Prostate gland (tissue), 2 donors: ENCODE measurements at regions not wholly inside any gene's neighbourhood (a gene's known extent, or its start where the extent isn't known, plus 50 kb on each side); places are given as distances from the start of the nearest gene placed in this dataset.

Experiments used
- POLR2AphosphoS5 ChIP-seq: sonication (generic); formaldehyde crosslinking; IDR thresholded peaks from one replicate; pipeline ENCODE4 v1.6.1; 2017; ENCODE audit warnings: antibody characterized with exemption
- TF ChIP-seq, protein P1 (sequence below), 4 experiments: fragments of 200-600 bp in 2 of 4; fragments of 450-650 bp in 2 of 4; sonication (generic) in 2 of 4; IDR thresholded peaks; 1 replicate in 3 of 4; 2 replicates in 1 of 4; pipeline ENCODE4 v1.5.1; 2016 to 2019; ENCODE audit warnings: antibody characterized with exemption in 4 of 4, mild to moderate bottlenecking in 2 of 4, moderate library complexity in 2 of 4

DNA sequence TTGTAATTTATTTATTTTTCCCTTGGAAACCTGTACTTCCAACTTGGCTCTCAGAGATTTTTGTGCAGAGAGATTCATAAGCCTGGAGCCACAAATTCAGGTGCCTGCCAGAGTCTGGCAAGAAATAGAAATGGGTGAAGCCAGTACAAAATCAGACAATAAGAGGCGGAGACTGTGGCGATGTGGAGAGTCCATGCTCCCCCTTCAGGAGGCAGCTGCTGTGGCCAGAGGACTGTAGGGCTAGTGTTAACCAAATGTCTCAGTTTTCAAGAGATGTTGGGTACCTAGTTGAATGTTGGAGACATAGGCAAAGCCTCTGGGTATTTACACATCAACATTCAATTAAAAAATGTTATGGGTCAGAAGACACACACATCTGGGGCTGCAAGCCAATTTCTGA lies 208.6 kb downstream of the PSAT1 start:
- TF ChIP-seq, protein P1, sequence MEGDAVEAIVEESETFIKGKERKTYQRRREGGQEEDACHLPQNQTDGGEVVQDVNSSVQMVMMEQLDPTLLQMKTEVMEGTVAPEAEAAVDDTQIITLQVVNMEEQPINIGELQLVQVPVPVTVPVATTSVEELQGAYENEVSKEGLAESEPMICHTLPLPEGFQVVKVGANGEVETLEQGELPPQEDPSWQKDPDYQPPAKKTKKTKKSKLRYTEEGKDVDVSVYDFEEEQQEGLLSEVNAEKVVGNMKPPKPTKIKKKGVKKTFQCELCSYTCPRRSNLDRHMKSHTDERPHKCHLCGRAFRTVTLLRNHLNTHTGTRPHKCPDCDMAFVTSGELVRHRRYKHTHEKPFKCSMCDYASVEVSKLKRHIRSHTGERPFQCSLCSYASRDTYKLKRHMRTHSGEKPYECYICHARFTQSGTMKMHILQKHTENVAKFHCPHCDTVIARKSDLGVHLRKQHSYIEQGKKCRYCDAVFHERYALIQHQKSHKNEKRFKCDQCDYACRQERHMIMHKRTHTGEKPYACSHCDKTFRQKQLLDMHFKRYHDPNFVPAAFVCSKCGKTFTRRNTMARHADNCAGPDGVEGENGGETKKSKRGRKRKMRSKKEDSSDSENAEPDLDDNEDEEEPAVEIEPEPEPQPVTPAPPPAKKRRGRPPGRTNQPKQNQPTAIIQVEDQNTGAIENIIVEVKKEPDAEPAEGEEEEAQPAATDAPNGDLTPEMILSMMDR (IDR thresholded peaks at IDR 0.05): no peak
- TF ChIP-seq POLR2AphosphoS5: no peak
